GM19023 (cell line): ENCODE measurements at regions not wholly inside any gene's neighbourhood (a gene's known extent, or its start where the extent isn't known, plus 50 kb on each side); places are given as distances from the start of the nearest gene placed in this dataset.

ENCODE experiments used
- ATAC-seq: cut with Tn5 transposase; IDR thresholded peaks from one replicate; pipeline ENCODE4 v1.9.1; 2021; ENCODE audit warnings: mild to moderate bottlenecking, moderate library complexity; ENCODE audit not compliant: unreplicated experiment

GRCh38 chr10:123449234-123449962, 216.8 kb upstream of the GPR26 start:
- no peak for ATAC-seq

GRCh38 chr10:123450956-123451605, 215.1 kb upstream of the GPR26 start:
- ATAC-seq, result no peak

GRCh38 chr10:123451618-123452245, 214.4 kb upstream of the GPR26 start:
- no peak for ATAC-seq

GRCh38 chr10:123454987-123455386, 211.2 kb upstream of the GPR26 start:
- no peak for ATAC-seq

GRCh38 chr10:123455861-123456260, 210.3 kb upstream of the GPR26 start:
- ATAC-seq, result no peak

- ATAC-seq, result no peak
Measured at GRCh38 chr10:123458933-123459332, 207.2 kb upstream of the GPR26 start.

GRCh38 chr10:123459371-123460091, 206.6 kb upstream of the GPR26 start:
- ATAC-seq, result no peak

- no peak for ATAC-seq
Measured at GRCh38 chr10:123462246-123462645, 203.9 kb upstream of the GPR26 start.

- ATAC-seq, result no peak
Measured at GRCh38 chr10:123462756-123463155, 203.4 kb upstream of the GPR26 start.

- ATAC-seq, result no peak
Measured at GRCh38 chr10:123463181-123463580, 203.0 kb upstream of the GPR26 start.

- no peak for ATAC-seq
Measured at GRCh38 chr10:123463698-123464097, 202.5 kb upstream of the GPR26 start.

GRCh38 chr10:123464430-123465323, 201.5 kb upstream of the GPR26 start:
- no peak for ATAC-seq

- ATAC-seq, result no peak
Measured at GRCh38 chr10:123470336-123470921, 195.7 kb upstream of the GPR26 start.

- ATAC-seq, result no peak
Measured at GRCh38 chr10:123471811-123472210, 194.3 kb upstream of the GPR26 start.

GRCh38 chr10:123472606-123473005, 193.5 kb upstream of the GPR26 start:
- ATAC-seq, result no peak

GRCh38 chr10:123474700-123475099, 191.5 kb upstream of the GPR26 start:
- no peak for ATAC-seq

- no peak for ATAC-seq
Measured at GRCh38 chr10:123475466-123475865, 190.7 kb upstream of the GPR26 start.

- ATAC-seq, result no peak
Measured at GRCh38 chr10:123478116-123478515, 188.0 kb upstream of the GPR26 start.

GRCh38 chr10:123479640-123480039, 186.5 kb upstream of the GPR26 start:
- ATAC-seq, result no peak

- no peak for ATAC-seq
Measured at GRCh38 chr10:123480344-123480743, 185.8 kb upstream of the GPR26 start.
